Ascending aorta (tissue), 2 donors: ENCODE measurements at regions not wholly inside any gene's neighbourhood (a gene's known extent, or its start where the extent isn't known, plus 50 kb on each side); places are given as distances from the start of the nearest gene placed in this dataset.

Experiments used
- DNase-seq, 2 donors: peaks; one replicate each; pipeline ENCODE4 v3.0.0-alpha.2; 2019; ENCODE audit warnings: low spot score in 2 of 2
- H3K27ac ChIP-seq, 2 donors: fragments of 200-600 bp; sonication (generic); one replicate each; pipeline ENCODE4 v1.5.1; 2016 to 2017; ENCODE audit warnings: mild to moderate bottlenecking in 1 of 2
- H3K27me3 ChIP-seq: fragments of 200-600 bp; sonication (generic); one replicate; pipeline ENCODE4 v1.5.1; 2017
- H3K36me3 ChIP-seq, 2 donors: fragments of 200-600 bp; sonication (generic); one replicate each; pipeline ENCODE4 v1.5.1; 2016
- H3K4me1 ChIP-seq, 2 donors: fragments of 200-600 bp; sonication (generic); one replicate each; pipeline ENCODE4 v1.5.1; 2016 to 2017; ENCODE audit warnings: mild to moderate bottlenecking in 1 of 2
- H3K4me3 ChIP-seq, 2 donors: fragments of 200-600 bp; sonication (generic); one replicate each; pipeline ENCODE4 v1.5.1; 2016 to 2017; ENCODE audit warnings: mild to moderate bottlenecking in 1 of 2
- H3K9me3 ChIP-seq, 2 donors: fragments of 200-600 bp; sonication (generic); one replicate each; pipeline ENCODE4 v1.5.1; 2016
- intact Hi-C: fragments of 100-400 bp; cut with DNase I; formaldehyde crosslinking; loops from one replicate; pipeline ENCODE4 v1.15.1; 2023
- TF ChIP-seq, protein P1 (sequence below), 3 experiments: fragments of 200-600 bp in 2 of 3; fragments of 450-650 bp in 1 of 3; sonication (generic) in 2 of 3; IDR thresholded peaks; one replicate each; pipeline ENCODE4 v1.5.1; 2016 to 2019; ENCODE audit warnings: antibody characterized with exemption in 3 of 3, mild to moderate bottlenecking in 1 of 3, moderate library complexity in 1 of 3

DNA sequence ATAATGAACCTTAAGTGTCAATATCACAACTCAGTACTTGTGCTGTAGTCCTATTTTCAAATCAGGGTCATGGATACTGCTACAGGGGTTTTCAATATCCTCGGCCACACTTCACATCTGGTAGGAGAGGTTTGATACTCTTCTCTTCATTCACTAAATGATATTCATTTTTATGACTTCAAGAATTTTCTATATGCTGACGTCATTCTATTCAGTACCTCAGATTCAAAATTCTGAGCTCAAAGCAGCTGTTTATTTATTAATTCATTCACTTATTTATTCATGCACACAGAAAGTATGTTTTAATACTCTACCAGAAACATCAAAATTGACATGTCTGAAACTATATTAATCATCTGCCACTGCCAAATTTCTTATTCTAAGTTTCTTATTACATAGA lies 866.9 kb upstream of the LRRTM1 start:
- intact Hi-C loops: no loop called here
- no peaks in the 10 kb centered on the region for H3K27me3 ChIP-seq
- H3K4me1 ChIP-seq: no peaks in the 10 kb centered on the region
- H3K27ac ChIP-seq: no peak overlapping the region
- H3K36me3 ChIP-seq: no peaks in the 10 kb centered on the region
- TF ChIP-seq, protein P1, sequence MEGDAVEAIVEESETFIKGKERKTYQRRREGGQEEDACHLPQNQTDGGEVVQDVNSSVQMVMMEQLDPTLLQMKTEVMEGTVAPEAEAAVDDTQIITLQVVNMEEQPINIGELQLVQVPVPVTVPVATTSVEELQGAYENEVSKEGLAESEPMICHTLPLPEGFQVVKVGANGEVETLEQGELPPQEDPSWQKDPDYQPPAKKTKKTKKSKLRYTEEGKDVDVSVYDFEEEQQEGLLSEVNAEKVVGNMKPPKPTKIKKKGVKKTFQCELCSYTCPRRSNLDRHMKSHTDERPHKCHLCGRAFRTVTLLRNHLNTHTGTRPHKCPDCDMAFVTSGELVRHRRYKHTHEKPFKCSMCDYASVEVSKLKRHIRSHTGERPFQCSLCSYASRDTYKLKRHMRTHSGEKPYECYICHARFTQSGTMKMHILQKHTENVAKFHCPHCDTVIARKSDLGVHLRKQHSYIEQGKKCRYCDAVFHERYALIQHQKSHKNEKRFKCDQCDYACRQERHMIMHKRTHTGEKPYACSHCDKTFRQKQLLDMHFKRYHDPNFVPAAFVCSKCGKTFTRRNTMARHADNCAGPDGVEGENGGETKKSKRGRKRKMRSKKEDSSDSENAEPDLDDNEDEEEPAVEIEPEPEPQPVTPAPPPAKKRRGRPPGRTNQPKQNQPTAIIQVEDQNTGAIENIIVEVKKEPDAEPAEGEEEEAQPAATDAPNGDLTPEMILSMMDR (IDR thresholded peaks at IDR 0.05): no peak
- no peak overlapping the region for H3K4me3 ChIP-seq
- DNase-seq: no peak
- H3K9me3 ChIP-seq: no peaks in the 10 kb centered on the region

DNA sequence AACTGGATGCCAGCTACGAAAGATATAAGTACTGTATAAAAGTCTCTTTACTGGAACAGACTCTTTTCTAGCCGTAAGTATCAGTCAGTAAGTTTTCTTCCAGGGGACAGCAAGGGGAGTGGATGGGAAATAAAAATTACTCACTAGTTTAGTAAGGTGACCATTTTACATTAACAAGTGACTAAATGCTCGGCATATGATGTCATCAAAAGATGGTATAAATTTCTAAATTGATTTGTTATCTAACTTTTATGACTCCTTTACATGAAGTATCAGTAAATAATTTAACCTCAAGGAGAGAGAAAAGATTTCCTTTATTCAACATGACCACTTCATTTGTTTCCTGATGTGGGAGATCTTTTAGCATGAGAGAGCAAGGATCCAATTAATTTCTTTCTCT lies 859.0 kb upstream of the LRRTM1 start:
- intact Hi-C loops: no loop called here
- H3K4me1 ChIP-seq: no peaks in the 10 kb centered on the region
- no peak overlapping the region for H3K4me3 ChIP-seq
- DNase-seq: no peak
- no peaks in the 10 kb centered on the region for H3K36me3 ChIP-seq
- TF ChIP-seq, protein P1 (IDR thresholded peaks at IDR 0.05): no peak
- H3K27ac ChIP-seq: no peak overlapping the region
- H3K27me3 ChIP-seq: no peaks in the 10 kb centered on the region
- no peaks in the 10 kb centered on the region for H3K9me3 ChIP-seq

DNA sequence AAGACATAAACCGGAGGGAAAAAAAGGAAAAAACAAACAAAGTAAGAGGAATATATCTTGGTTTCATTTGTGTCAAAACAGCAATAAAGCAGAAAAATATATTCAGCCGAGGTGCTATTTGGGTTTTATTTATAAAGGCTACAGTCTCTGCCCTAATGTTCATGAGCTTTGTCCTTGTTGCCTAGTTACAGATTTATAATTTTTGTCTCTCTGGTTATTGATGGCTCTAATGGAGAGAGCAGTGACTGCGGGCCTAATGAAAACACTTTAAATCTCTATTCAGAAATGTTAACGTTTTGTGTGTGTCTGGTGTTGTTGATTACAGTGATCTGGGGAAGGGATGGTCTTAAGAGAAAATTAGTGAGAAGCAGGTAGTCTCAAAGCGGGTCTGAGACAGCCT lies 854.0 kb upstream of the LRRTM1 start:
- no peaks in the 10 kb centered on the region for H3K9me3 ChIP-seq
- intact Hi-C loops: no loop called here
- no peaks in the 10 kb centered on the region for H3K4me1 ChIP-seq
- no peaks in the 10 kb centered on the region for H3K27me3 ChIP-seq
- DNase-seq: no peak
- no peaks in the 10 kb centered on the region for H3K36me3 ChIP-seq
- TF ChIP-seq, protein P1 (IDR thresholded peaks at IDR 0.05): no peak
- H3K4me3 ChIP-seq: no peak overlapping the region
- no peak overlapping the region for H3K27ac ChIP-seq

DNA sequence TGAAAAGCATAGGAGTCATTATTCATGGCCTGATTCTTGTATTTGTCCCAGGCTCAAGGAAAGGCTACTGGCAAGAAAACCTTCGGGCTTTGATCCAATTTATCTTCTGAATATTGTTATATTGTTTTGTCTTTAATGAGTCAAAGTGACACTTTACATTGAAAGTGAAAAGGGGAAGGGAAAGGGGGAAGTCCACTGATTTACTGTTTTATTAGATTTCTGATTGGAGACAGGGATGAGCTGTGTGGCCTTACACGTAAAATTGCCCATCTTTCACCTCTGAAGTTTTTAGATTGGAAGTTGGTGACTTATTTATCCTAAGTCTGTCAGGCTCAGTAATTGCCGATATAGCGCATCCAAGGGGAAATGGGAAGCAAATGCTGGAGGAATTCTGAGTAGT lies 843.8 kb upstream of the LRRTM1 start:
- Histone ChIP-seq H3K4me1 (no peaks in the 10 kb centered on the region), H3K27ac (no peak overlapping the region), H3K4me3 (no peak overlapping the region), H3K9me3 (no peaks in the 10 kb centered on the region), H3K27me3 (no peaks in the 10 kb centered on the region), H3K36me3 (no peaks in the 10 kb centered on the region)
- TF ChIP-seq, protein P1 (IDR thresholded peaks at IDR 0.05): no peak
- DNase-seq: no peak
- intact Hi-C loops: no loop called here

DNA sequence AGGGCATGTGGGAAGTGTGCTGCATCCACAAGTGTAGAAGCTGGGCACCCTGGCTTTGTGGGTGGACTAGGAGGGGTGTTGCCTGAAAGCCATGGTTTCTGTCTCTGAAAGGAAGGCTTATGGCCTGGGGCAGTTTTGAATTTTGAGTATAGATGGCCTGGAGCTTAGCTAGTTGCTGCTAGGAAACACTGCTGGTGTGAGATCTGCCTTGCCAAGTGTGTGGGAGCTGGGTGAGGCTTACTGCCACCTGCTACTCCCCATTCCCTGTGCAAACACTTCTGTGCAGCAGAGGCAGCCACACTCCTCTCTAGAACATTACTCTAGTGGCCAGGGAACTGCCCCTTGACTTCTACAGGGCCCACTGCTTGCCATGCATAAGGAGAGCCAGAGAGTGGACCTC lies 831.7 kb upstream of the LRRTM1 start:
- Histone ChIP-seq H3K27ac (no peak overlapping the region), H3K9me3 (peaks cover 0 to 5% of the 10 kb centered on the region in 2 donors), H3K36me3 (no peaks in the 10 kb centered on the region), H3K4me3 (no peak overlapping the region), H3K4me1 (no peaks in the 10 kb centered on the region), H3K27me3 (no peaks in the 10 kb centered on the region)
- TF ChIP-seq, protein P1 (IDR thresholded peaks at IDR 0.05): no peak
- no peak for DNase-seq
- intact Hi-C loops: no loop called here

DNA sequence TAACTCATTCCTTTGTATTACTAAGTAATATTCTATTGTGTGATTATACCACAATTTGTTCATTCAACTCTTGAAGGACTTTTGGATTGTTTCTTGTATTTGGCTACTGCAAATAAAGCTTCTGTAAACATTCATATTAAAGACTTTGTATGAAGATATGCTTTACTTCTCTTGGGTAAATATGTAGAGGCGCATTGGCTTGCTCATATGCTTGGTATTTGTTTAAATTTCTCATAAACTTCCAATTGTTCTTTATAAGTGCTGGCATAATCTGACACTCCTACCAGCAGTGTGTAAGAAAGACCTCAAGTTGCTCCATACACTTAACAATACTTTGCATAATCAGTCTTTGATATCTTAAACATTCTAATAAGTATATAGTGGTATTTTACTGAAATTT lies 792.8 kb upstream of the LRRTM1 start:
- TF ChIP-seq, protein P1 (IDR thresholded peaks at IDR 0.05): no peak
- Histone ChIP-seq H3K4me3 (no peak overlapping the region), H3K36me3 (no peaks in the 10 kb centered on the region), H3K9me3 (no peaks in the 10 kb centered on the region), H3K27ac (no peak overlapping the region), H3K27me3 (no peaks in the 10 kb centered on the region), H3K4me1 (no peaks in the 10 kb centered on the region)
- intact Hi-C loops: no loop called here
- no peak for DNase-seq
